ENCODE measurements at regions not wholly inside any gene's neighbourhood (a gene's known extent, or its start where the extent isn't known, plus 50 kb on each side); places are given as distances from the start of the nearest gene placed in this dataset.

DNA sequence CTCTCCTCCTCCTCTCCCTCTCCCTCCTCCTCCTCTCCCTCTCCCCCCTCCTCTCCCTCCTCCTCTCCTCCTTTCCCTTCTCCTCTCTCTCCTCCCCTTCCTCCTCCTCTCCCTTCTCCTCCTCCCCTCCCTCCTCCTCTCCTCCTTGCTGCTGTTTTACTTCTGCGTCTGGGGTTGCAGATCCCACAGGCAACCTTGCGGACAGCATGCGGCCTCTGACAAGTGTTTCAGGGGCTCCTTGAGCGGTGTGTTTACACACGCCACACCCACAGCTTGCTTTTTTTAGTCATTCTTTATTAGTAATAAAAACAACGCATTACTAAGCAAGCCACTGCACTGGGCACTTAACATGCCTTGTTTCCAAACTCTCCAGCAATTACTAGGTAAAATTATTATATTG, 81.9 kb downstream of the TFAP2C start:
- Histone ChIP-seq H3K27ac (replicated peaks in 1 of 4) (no peak overlapping the region), H3K9me3 (no peaks in the 10 kb centered on the region), H3K27me3 (peaks cover 0 to 25% (median 0%) of the 10 kb centered on the region in 4 donors), H3K4me1 (no peaks in the 10 kb centered on the region), H3K4me3 (no peak overlapping the region), H3K36me3 (no peaks in the 10 kb centered on the region)
- no peak for DNase-seq (ENCODE audit: extremely low spot score)
- intact Hi-C loops (cut with DNase I): no loop called here
- TF ChIP-seq EP300 (IDR thresholded peaks at IDR 0.05) (no peak), POLR2AphosphoS5 (IDR thresholded peaks at IDR 0.05) (no peak), POLR2A (IDR thresholded peaks at IDR 0.05; ENCODE audit: low read depth) (no peak)
- TF ChIP-seq, protein P1, sequence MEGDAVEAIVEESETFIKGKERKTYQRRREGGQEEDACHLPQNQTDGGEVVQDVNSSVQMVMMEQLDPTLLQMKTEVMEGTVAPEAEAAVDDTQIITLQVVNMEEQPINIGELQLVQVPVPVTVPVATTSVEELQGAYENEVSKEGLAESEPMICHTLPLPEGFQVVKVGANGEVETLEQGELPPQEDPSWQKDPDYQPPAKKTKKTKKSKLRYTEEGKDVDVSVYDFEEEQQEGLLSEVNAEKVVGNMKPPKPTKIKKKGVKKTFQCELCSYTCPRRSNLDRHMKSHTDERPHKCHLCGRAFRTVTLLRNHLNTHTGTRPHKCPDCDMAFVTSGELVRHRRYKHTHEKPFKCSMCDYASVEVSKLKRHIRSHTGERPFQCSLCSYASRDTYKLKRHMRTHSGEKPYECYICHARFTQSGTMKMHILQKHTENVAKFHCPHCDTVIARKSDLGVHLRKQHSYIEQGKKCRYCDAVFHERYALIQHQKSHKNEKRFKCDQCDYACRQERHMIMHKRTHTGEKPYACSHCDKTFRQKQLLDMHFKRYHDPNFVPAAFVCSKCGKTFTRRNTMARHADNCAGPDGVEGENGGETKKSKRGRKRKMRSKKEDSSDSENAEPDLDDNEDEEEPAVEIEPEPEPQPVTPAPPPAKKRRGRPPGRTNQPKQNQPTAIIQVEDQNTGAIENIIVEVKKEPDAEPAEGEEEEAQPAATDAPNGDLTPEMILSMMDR (IDR thresholded peaks at IDR 0.05): no peak
- 58% methylated on average over 6 of the region's 6 CpGs for WGBS

DNA sequence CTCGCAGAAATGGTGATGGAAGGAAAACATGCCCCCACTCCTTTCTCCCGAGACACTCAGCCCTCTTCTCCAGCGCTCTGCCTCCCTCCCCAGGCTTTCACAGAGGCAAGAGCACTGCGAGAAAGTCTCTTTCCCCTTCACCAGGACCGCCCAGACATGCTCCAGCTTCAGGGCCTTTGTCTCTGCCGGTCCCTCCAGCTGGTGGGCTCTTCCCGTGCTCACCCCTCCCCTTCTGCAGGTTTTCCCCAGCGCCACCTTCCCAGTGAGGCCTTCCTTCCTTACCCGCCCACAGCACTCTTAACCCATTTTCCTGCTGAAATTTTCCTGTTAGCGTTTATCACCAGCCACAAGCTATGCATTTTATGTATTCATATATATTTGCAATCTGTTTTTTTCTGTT, 86.2 kb downstream of the TFAP2C start:
- peaks cover 0 to 19% (median 0%) of the 10 kb centered on the region in 4 donors for H3K27me3 ChIP-seq
- no peaks in the 10 kb centered on the region for H3K9me3 ChIP-seq
- no peak for DNase-seq (ENCODE audit: extremely low spot score)
- no peaks in the 10 kb centered on the region for H3K36me3 ChIP-seq
- no peaks in the 10 kb centered on the region for H3K4me1 ChIP-seq
- H3K4me3 ChIP-seq: no peak overlapping the region
- intact Hi-C loops (cut with DNase I): no loop called here
- no peak overlapping the region for H3K27ac ChIP-seq (replicated peaks in 1 of 4)
- no peak for TF ChIP-seq EP300 (IDR thresholded peaks at IDR 0.05)
- TF ChIP-seq POLR2AphosphoS5 (IDR thresholded peaks at IDR 0.05): no peak
- TF ChIP-seq POLR2A (IDR thresholded peaks at IDR 0.05; ENCODE audit: low read depth): no peak
- TF ChIP-seq, protein P1 (IDR thresholded peaks at IDR 0.05): no peak
- WGBS: 59% methylated on average over 10 of the region's 10 CpGs

GRCh38 chr20:56715902-56716519, 86.9 kb downstream of the TFAP2C start:
- no peak overlapping the region for H3K27ac ChIP-seq (replicated peaks in 1 of 4)
- no peaks in the 10 kb centered on the region for H3K9me3 ChIP-seq
- 79% methylated on average over 3 of the region's 3 CpGs for WGBS
- intact Hi-C loops (cut with DNase I): no loop called here
- H3K4me3 ChIP-seq: no peak overlapping the region
- no peaks in the 10 kb centered on the region for H3K4me1 ChIP-seq
- TF ChIP-seq POLR2A (IDR thresholded peaks at IDR 0.05; ENCODE audit: low read depth): no peak
- no peak for TF ChIP-seq POLR2AphosphoS5 (IDR thresholded peaks at IDR 0.05)
- TF ChIP-seq, protein P1 (IDR thresholded peaks at IDR 0.05): no peak
- no peak for TF ChIP-seq EP300 (IDR thresholded peaks at IDR 0.05)
- peaks cover 0 to 14% (median 0%) of the 10 kb centered on the region in 4 donors for H3K27me3 ChIP-seq
- no peaks in the 10 kb centered on the region for H3K36me3 ChIP-seq
- DNase-seq (ENCODE audit: extremely low spot score): no peak

DNA sequence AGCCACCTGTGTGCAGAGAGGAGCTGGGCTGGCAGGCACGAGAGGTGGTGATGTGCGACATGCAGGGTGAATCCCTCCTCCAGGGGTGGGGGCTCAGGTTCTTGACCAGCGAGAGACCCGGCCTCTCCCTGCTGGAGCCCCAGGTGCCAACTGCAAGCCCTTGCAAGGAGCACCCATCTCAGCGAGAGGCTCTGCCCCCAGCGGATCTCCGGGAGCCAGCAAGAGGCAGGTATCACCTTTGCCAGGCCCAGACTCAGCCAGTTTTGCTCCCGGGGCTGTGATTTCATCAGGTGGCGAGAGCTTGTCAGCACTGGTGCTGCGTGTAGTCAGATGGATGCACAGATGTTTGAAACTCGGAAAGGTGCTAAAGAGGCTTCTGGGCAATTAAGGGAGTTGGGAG, 87.7 kb downstream of the TFAP2C start:
- Histone ChIP-seq H3K9me3 (no peaks in the 10 kb centered on the region), H3K27ac (replicated peaks in 1 of 4) (no peak overlapping the region), H3K27me3 (peaks cover 0 to 6% (median 0%) of the 10 kb centered on the region in 4 donors), H3K4me3 (no peak overlapping the region), H3K36me3 (no peaks in the 10 kb centered on the region), H3K4me1 (no peaks in the 10 kb centered on the region)
- no peak for DNase-seq (ENCODE audit: extremely low spot score)
- TF ChIP-seq POLR2AphosphoS5 (IDR thresholded peaks at IDR 0.05) (no peak), EP300 (IDR thresholded peaks at IDR 0.05) (no peak), POLR2A (IDR thresholded peaks at IDR 0.05; ENCODE audit: low read depth) (no peak)
- TF ChIP-seq, protein P1 (IDR thresholded peaks at IDR 0.05): no peak
- intact Hi-C loops (cut with DNase I): no loop called here
- WGBS: 87% methylated on average over 10 of the region's 11 CpGs

- H3K36me3 ChIP-seq: no peaks in the 10 kb centered on the region
- DNase-seq (ENCODE audit: extremely low spot score): no peak
- no peak overlapping the region for H3K27ac ChIP-seq (replicated peaks in 1 of 4)
- H3K4me3 ChIP-seq: no peak overlapping the region
- TF ChIP-seq POLR2A (IDR thresholded peaks at IDR 0.05; ENCODE audit: low read depth) (no peak), POLR2AphosphoS5 (IDR thresholded peaks at IDR 0.05) (no peak), EP300 (IDR thresholded peaks at IDR 0.05) (no peak)
- TF ChIP-seq, protein P1 (IDR thresholded peaks at IDR 0.05): no peak
- intact Hi-C loops (cut with DNase I): no loop called here
- 66% methylated on average over 2 of the region's 2 CpGs for WGBS
- H3K27me3 ChIP-seq: no peaks in the 10 kb centered on the region
- H3K4me1 ChIP-seq: no peaks in the 10 kb centered on the region
- no peaks in the 10 kb centered on the region for H3K9me3 ChIP-seq
Measured at GRCh38 chr20:56718816-56719215, 89.7 kb downstream of the TFAP2C start.

Measured in esophagus muscularis mucosa (tissue), 4 donors.